Keratinocyte (primary cell): ENCODE measurements at regions not wholly inside any gene's neighbourhood (a gene's known extent, or its start where the extent isn't known, plus 50 kb on each side); places are given as distances from the start of the nearest gene placed in this dataset.

Experiments
- EZH2 ChIP-seq: IDR thresholded peaks from one replicate; pipeline ENCODE4 v1.6.1; 2012; ENCODE audit warnings: inconsistent platforms, mild to moderate bottlenecking, low read length, moderate library complexity
- TF ChIP-seq, protein P1 (sequence below), 3 experiments: IDR thresholded peaks in 1 of 3; conservative IDR thresholded peaks in 1 of 3; optimal IDR thresholded peaks in 1 of 3; 2 replicates in 2 of 3; 3 replicates in 1 of 3; pipeline versions ENCODE3 to v1.5.1; 2011; ENCODE audit warnings: low read length in 3 of 3, mild to moderate bottlenecking in 3 of 3, moderate library complexity in 2 of 3, control low read depth in 1 of 3, inconsistent platforms in 1 of 3; ENCODE audit not compliant: insufficient read depth in 2 of 3; ENCODE audit errors: extremely low read depth in 1 of 3

DNA sequence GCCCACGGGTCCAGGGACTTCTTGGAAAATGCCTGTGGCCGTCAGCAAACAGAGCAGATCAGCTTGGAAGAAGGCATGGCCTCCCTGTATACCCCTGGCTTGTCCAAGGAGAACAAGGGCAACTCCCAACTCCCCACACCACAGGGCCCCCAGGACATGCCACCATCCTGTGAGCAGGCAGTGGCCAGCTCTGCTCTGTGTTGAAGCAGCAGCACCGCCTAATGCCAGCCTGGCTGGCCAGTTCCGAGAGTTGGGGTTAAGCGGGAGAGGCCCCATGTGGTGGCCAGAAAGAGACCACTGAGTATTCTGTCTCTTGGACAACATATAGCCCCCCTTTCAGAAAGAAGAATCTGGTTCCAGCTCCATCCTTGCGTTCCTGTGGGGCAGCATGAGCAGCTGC lies 209.2 kb downstream of the CTTN start:
- TF ChIP-seq, protein P1, sequence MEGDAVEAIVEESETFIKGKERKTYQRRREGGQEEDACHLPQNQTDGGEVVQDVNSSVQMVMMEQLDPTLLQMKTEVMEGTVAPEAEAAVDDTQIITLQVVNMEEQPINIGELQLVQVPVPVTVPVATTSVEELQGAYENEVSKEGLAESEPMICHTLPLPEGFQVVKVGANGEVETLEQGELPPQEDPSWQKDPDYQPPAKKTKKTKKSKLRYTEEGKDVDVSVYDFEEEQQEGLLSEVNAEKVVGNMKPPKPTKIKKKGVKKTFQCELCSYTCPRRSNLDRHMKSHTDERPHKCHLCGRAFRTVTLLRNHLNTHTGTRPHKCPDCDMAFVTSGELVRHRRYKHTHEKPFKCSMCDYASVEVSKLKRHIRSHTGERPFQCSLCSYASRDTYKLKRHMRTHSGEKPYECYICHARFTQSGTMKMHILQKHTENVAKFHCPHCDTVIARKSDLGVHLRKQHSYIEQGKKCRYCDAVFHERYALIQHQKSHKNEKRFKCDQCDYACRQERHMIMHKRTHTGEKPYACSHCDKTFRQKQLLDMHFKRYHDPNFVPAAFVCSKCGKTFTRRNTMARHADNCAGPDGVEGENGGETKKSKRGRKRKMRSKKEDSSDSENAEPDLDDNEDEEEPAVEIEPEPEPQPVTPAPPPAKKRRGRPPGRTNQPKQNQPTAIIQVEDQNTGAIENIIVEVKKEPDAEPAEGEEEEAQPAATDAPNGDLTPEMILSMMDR (optimal IDR thresholded peaks at IDR 0.05 in 1 of 3, IDR thresholded peaks at IDR 0.05 in 1 of 3, conservative IDR thresholded peaks at IDR 0.05 in 1 of 3; ENCODE audit: extremely low read depth in 1 of 3, insufficient read depth in 2 of 3, low read length in 3 of 3) = no peak
- TF ChIP-seq EZH2 = no peak
